H1 (cell line): ENCODE measurements at regions not wholly inside any gene's neighbourhood (a gene's known extent, or its start where the extent isn't known, plus 50 kb on each side); places are given as distances from the start of the nearest gene placed in this dataset.

ENCODE experiments used
- CTCF ChIA-PET: fragments of 300-600 bp; sonication (Branson Sonifier 250); formaldehyde crosslinking; loops from one replicate; lab custom pipeline; 2021; ENCODE audit not compliant: partially characterized antibody; lab: Charles Lee
- POLR2A ChIA-PET: fragments of 300-600 bp; sonication (Branson Sonifier 250); formaldehyde crosslinking; loops from one replicate; lab custom pipeline; 2021; ENCODE audit warnings: inconsistent platforms; ENCODE audit not compliant: partially characterized antibody; lab: Charles Lee
- DNase-seq, 2 experiments: peaks; one replicate each; pipeline versions ENCODE4 v3.0.0 to v3.0.0-alpha.2; 2010 to 2022; ENCODE audit warnings: low spot score in 2 of 2, low read depth in 1 of 2, mixed read lengths in 1 of 2
- FAIRE-seq: peaks from 2 replicates; lab custom pipeline; 2011; peaks lifted over from hg19 to GRCh38; lab: Jason Lieb, UNC
- H2AFZ ChIP-seq: 2 replicates; pipeline ENCODE4 v1.8.1; 2012; ENCODE audit warnings: low read length, inconsistent platforms
- H2AK5ac ChIP-seq: 2 replicates; pipeline ENCODE4 v1.6.1; 2013; ENCODE audit warnings: low read depth, low read length
- H2BK120ac ChIP-seq: replicated peaks from 2 replicates; pipeline ENCODE3; 2013; ENCODE audit warnings: low read depth, low read length, inconsistent platforms
- H2BK12ac ChIP-seq: 2 replicates; pipeline ENCODE4 v1.6.1; 2013; ENCODE audit warnings: low read depth, low read length
- H2BK15ac ChIP-seq: 2 replicates; pipeline ENCODE4 v1.6.1; 2013; ENCODE audit warnings: low read length
- H2BK20ac ChIP-seq: 2 replicates; pipeline ENCODE4 v1.6.1; 2013; ENCODE audit warnings: low read length
- H2BK5ac ChIP-seq: 2 replicates; pipeline ENCODE4 v1.6.1; 2013; ENCODE audit warnings: low read depth, low read length
- H3K14ac ChIP-seq: 2 replicates; pipeline ENCODE4 v1.6.1; 2013; ENCODE audit warnings: inconsistent platforms; ENCODE audit not compliant: insufficient read length
- H3K18ac ChIP-seq: 2 replicates; pipeline ENCODE4 v1.6.1; 2013; ENCODE audit warnings: low read length; ENCODE audit errors: extremely low read depth
- H3K23ac ChIP-seq: 2 replicates; pipeline ENCODE4 v1.6.1; 2013; ENCODE audit warnings: inconsistent platforms; ENCODE audit not compliant: insufficient read length
- H3K23me2 ChIP-seq: 2 replicates; pipeline ENCODE4 v1.6.1; 2013; ENCODE audit warnings: low read depth, low read length
- H3K27ac ChIP-seq: 2 replicates; pipeline ENCODE4 v1.6.1; 2011; ENCODE audit warnings: low read depth, low read length, inconsistent platforms
- H3K27me3 ChIP-seq, 4 experiments: replicated peaks in 1 of 4; 1 replicate in 1 of 4; 2 replicates in 3 of 4; pipeline versions ENCODE4 v1.6.1 to v1.8.1; 2011 to 2013; ENCODE audit warnings: low read length in 3 of 4, mild to moderate bottlenecking in 3 of 4, inconsistent platforms in 2 of 4, mixed read lengths in 2 of 4, moderate library complexity in 1 of 4; ENCODE audit not compliant: control insufficient read depth in 3 of 4, insufficient read depth in 3 of 4; ENCODE audit errors: extremely low read depth in 1 of 4
- H3K36me3 ChIP-seq, 4 experiments: 2 replicates each; pipeline versions ENCODE4 v1.6.1 to v1.8.1; 2011 to 2013; ENCODE audit warnings: mild to moderate bottlenecking in 4 of 4, low read length in 3 of 4, moderate library complexity in 2 of 4, control low read depth in 1 of 4, inconsistent platforms in 1 of 4; ENCODE audit not compliant: insufficient read depth in 4 of 4, control insufficient read depth in 2 of 4
- H3K4ac ChIP-seq: replicated peaks from 2 replicates; pipeline ENCODE3; 2013; ENCODE audit warnings: low read length, low read depth, mixed read lengths, inconsistent platforms; ENCODE audit not compliant: insufficient read length
- H3K4me1 ChIP-seq, 4 experiments: replicated peaks in 1 of 4; 1 replicate in 1 of 4; 2 replicates in 3 of 4; pipeline versions ENCODE4 v1.6.1 to v1.8.1; 2011 to 2013; ENCODE audit warnings: low read length in 3 of 4, inconsistent platforms in 2 of 4, mixed read lengths in 1 of 4; ENCODE audit not compliant: insufficient read depth in 4 of 4, control insufficient read depth in 3 of 4
- H3K4me2 ChIP-seq, 2 experiments: 2 replicates each; pipeline versions ENCODE4 v1.6.1 to v1.8.1; 2011 to 2013; ENCODE audit warnings: low read depth in 2 of 2, low read length in 2 of 2, control low read depth in 1 of 2, inconsistent platforms in 1 of 2, mild to moderate bottlenecking in 1 of 2; ENCODE audit not compliant: insufficient read depth in 1 of 2
- H3K4me3 ChIP-seq, 4 experiments: fragments of 200-600, 300-600 bp in 1 of 4; sonication (generic), shearing (Covaris generic), sonication (Bioruptor Twin) in 1 of 4; 2 replicates each; pipeline versions ENCODE4 v1.5.1 to v1.8.1; 2011 to 2016; ENCODE audit warnings: low read length in 4 of 4, low read depth in 3 of 4, control low read depth in 2 of 4, inconsistent platforms in 2 of 4, mild to moderate bottlenecking in 2 of 4, mixed read lengths in 1 of 4, moderate library complexity in 1 of 4; ENCODE audit not compliant: insufficient read depth in 2 of 4; ENCODE audit errors: extremely low read depth in 1 of 4
- H3K56ac ChIP-seq: replicated peaks from 2 replicates; pipeline ENCODE3; 2013; ENCODE audit warnings: low read depth, mild to moderate bottlenecking, mixed read lengths, low read length, inconsistent platforms; ENCODE audit not compliant: insufficient read length
- H3K79me1 ChIP-seq: 2 replicates; pipeline ENCODE4 v1.6.1; 2013; ENCODE audit warnings: low read depth, low read length, control low read depth
- H3K79me2 ChIP-seq, 2 experiments: 2 replicates each; pipeline versions ENCODE4 v1.6.1 to v1.8.1; 2012 to 2013; ENCODE audit warnings: low read length in 2 of 2, mild to moderate bottlenecking in 2 of 2, inconsistent platforms in 1 of 2; ENCODE audit not compliant: insufficient read depth in 2 of 2, control insufficient read depth in 1 of 2
- H3K9ac ChIP-seq, 4 experiments: replicated peaks in 1 of 4; 1 replicate in 1 of 4; 2 replicates in 3 of 4; pipeline versions ENCODE4 v1.6.1 to v1.8.1; 2011 to 2013; ENCODE audit warnings: low read depth in 3 of 4, low read length in 3 of 4, control low read depth in 2 of 4, mild to moderate bottlenecking in 2 of 4, moderate library complexity in 2 of 4, inconsistent platforms in 1 of 4; ENCODE audit errors: extremely low read depth in 1 of 4
- H3K9me3 ChIP-seq, 2 experiments: 2 replicates each; pipeline versions ENCODE4 v1.6.1 to v1.8.1; 2012 to 2013; ENCODE audit warnings: mild to moderate bottlenecking in 2 of 2, moderate library complexity in 2 of 2, control low read depth in 1 of 2, inconsistent platforms in 1 of 2, low read depth in 1 of 2, low read length in 1 of 2, mixed read lengths in 1 of 2; ENCODE audit not compliant: insufficient read depth in 2 of 2
- H4K20me1 ChIP-seq, 2 experiments: replicated peaks in 1 of 2; 2 replicates each; pipeline versions ENCODE3 to v1.8.1; 2011 to 2013; ENCODE audit warnings: inconsistent platforms in 2 of 2, low read length in 2 of 2, mild to moderate bottlenecking in 1 of 2; ENCODE audit not compliant: insufficient read depth in 2 of 2, control insufficient read depth in 1 of 2
- H4K5ac ChIP-seq: 2 replicates; pipeline ENCODE4 v1.6.1; 2013; ENCODE audit warnings: low read length, low read depth, mixed read lengths, inconsistent platforms; ENCODE audit not compliant: insufficient read length
- H4K8ac ChIP-seq: 2 replicates; pipeline ENCODE4 v1.8.0; 2013; ENCODE audit warnings: mild to moderate bottlenecking, moderate library complexity, low read length, inconsistent platforms; ENCODE audit not compliant: insufficient read depth; ENCODE audit errors: extremely low read depth
- H4K91ac ChIP-seq: replicated peaks from 2 replicates; pipeline ENCODE3; 2013; ENCODE audit warnings: low read length, mixed read lengths, inconsistent platforms; ENCODE audit not compliant: insufficient read length
- CBX8 ChIP-seq: fragments of 300-800, 300-1000 bp; sonication (generic); IDR thresholded peaks from 2 replicates; pipeline ENCODE4 v1.7.1; 2016; ENCODE audit warnings: low read depth, low read length, borderline replicate concordance
- MAFK ChIP-seq: IDR thresholded peaks from 2 replicates; pipeline ENCODE4 v1.6.1; 2012; ENCODE audit warnings: low read depth, mild to moderate bottlenecking, improper control_type of control experiment, low read length
- RFX5 ChIP-seq: IDR thresholded peaks from 2 replicates; pipeline ENCODE4 v1.6.1; 2011; ENCODE audit warnings: low read depth, low read length, improper control_type of control experiment, borderline replicate concordance
- WGBS, 2 experiments: shearing (Covaris generic) in 1 of 2; methylation state at CpG; one replicate each; pipeline versions ENCODE4 v1.1.6 to v1.1.7; 2013 to 2015; ENCODE audit warnings: low lambda C conversion rate in 2 of 2, mixed read lengths in 2 of 2, inconsistent platforms in 1 of 2, low coverage in 1 of 2, missing lambda C conversion rate in 1 of 2; ENCODE audit not compliant: insufficient replicate concordance in 2 of 2, insufficient coverage in 1 of 2, insufficient read length in 1 of 2; ENCODE audit errors: extremely low coverage in 1 of 2, missing lambda C conversion rate in 1 of 2; 5-methylcytosine and 5-hydroxymethylcytosine counted together

DNA sequence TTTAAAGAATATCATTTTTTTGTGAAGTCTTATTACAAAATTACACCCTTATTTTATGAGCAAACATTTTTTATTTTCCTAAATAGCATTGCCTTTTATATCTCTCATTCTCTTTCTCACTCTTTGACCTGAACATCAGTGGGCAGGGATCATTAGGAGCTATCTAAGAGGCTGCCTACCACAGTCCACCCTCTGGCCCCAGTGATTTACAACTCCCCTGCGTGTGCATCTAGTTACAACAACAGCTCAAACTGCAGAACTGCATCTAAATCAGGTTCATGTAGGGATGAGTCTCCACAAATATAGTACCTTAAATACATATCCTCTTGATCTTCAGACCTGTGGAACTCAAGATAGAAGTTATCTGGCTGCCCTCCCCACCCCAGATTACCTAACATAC is 172.4 kb upstream of the CXCR4 start:
- H4K8ac ChIP-seq = no peak overlapping the region
- DNase-seq (no peak), FAIRE-seq (no peak)
- no peaks in the 10 kb centered on the region for H3K27me3 ChIP-seq
- no peak overlapping the region for H3K4ac ChIP-seq
- H3K36me3 ChIP-seq = no peaks in the 10 kb centered on the region
- H2BK15ac ChIP-seq = no peak overlapping the region
- no peak overlapping the region for H2BK20ac ChIP-seq
- H3K9ac ChIP-seq = no peak overlapping the region
- no peaks in the 10 kb centered on the region for H3K23me2 ChIP-seq
- no peak overlapping the region for H2BK120ac ChIP-seq
- H2AFZ ChIP-seq = no peak overlapping the region
- ChIA-PET CTCF (no interaction called here), POLR2A (no interaction called here)
- no peaks in the 10 kb centered on the region for H3K9me3 ChIP-seq
- no peak overlapping the region for H3K23ac ChIP-seq
- no peaks in the 10 kb centered on the region for H3K79me1 ChIP-seq
- H2BK12ac ChIP-seq = no peak overlapping the region
- no peak overlapping the region for H4K5ac ChIP-seq
- H4K20me1 ChIP-seq = no peaks in the 10 kb centered on the region
- WGBS, 2 experiments = 80% methylated on average over 1 of the region's 1 CpG; no CpG with 5 or more reads in 1 of the 2 experiments
- H3K56ac ChIP-seq = no peak overlapping the region
- no peak overlapping the region for H3K4me3 ChIP-seq
- no peak overlapping the region for H3K18ac ChIP-seq
- no peaks in the 10 kb centered on the region for H3K4me1 ChIP-seq
- H2BK5ac ChIP-seq = no peak overlapping the region
- no peak overlapping the region for H3K4me2 ChIP-seq
- H3K79me2 ChIP-seq = no peaks in the 10 kb centered on the region
- H3K14ac ChIP-seq = no peak overlapping the region
- H4K91ac ChIP-seq = no peak overlapping the region
- no peak overlapping the region for H2AK5ac ChIP-seq
- H3K27ac ChIP-seq = no peak overlapping the region
- TF ChIP-seq CBX8 (no peak), RFX5 (no peak), MAFK (no peak)
